B cell (primary cell): ENCODE measurements at regions not wholly inside any gene's neighbourhood (a gene's known extent, or its start where the extent isn't known, plus 50 kb on each side); places are given as distances from the start of the nearest gene placed in this dataset.

Experiments used
- EZH2 ChIP-seq: IDR thresholded peaks from 2 replicates; pipeline ENCODE4 v1.6.1; 2012; ENCODE audit warnings: borderline replicate concordance, low read depth, mild to moderate bottlenecking, moderate library complexity, low read length; ENCODE audit not compliant: insufficient read depth, poor library complexity, severe bottlenecking
- TF ChIP-seq, protein P1 (sequence below): fragments of 200-600 bp; IDR thresholded peaks from one replicate; pipeline ENCODE4 v1.8.0; 2022; ENCODE audit warnings: antibody characterized with exemption, mild to moderate bottlenecking

DNA sequence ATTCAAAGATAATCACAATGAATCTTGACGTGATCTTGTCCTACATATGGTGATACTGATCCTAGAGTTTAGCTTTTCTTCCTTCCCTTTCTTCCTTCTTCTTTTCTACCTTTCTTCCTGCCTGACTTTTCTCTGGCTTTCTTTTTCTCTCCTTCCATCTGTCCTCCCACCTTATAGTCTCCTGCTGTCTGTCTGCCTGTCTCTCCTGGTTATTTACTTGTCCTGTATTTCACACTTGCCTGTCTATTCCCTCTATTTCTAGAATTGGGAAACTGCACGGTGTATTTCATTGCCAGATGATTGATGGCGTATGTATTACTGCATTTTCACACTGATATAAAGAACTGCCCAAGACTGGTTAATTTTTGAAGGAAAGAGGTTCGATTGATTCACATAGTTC lies 718.1 kb upstream of the CDH6 start:
- no peak for TF ChIP-seq EZH2
- TF ChIP-seq, protein P1, sequence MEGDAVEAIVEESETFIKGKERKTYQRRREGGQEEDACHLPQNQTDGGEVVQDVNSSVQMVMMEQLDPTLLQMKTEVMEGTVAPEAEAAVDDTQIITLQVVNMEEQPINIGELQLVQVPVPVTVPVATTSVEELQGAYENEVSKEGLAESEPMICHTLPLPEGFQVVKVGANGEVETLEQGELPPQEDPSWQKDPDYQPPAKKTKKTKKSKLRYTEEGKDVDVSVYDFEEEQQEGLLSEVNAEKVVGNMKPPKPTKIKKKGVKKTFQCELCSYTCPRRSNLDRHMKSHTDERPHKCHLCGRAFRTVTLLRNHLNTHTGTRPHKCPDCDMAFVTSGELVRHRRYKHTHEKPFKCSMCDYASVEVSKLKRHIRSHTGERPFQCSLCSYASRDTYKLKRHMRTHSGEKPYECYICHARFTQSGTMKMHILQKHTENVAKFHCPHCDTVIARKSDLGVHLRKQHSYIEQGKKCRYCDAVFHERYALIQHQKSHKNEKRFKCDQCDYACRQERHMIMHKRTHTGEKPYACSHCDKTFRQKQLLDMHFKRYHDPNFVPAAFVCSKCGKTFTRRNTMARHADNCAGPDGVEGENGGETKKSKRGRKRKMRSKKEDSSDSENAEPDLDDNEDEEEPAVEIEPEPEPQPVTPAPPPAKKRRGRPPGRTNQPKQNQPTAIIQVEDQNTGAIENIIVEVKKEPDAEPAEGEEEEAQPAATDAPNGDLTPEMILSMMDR = no peak
